ENCODE measurements at regions not wholly inside any gene's neighbourhood (a gene's known extent, or its start where the extent isn't known, plus 50 kb on each side); places are given as distances from the start of the nearest gene placed in this dataset.

DNA sequence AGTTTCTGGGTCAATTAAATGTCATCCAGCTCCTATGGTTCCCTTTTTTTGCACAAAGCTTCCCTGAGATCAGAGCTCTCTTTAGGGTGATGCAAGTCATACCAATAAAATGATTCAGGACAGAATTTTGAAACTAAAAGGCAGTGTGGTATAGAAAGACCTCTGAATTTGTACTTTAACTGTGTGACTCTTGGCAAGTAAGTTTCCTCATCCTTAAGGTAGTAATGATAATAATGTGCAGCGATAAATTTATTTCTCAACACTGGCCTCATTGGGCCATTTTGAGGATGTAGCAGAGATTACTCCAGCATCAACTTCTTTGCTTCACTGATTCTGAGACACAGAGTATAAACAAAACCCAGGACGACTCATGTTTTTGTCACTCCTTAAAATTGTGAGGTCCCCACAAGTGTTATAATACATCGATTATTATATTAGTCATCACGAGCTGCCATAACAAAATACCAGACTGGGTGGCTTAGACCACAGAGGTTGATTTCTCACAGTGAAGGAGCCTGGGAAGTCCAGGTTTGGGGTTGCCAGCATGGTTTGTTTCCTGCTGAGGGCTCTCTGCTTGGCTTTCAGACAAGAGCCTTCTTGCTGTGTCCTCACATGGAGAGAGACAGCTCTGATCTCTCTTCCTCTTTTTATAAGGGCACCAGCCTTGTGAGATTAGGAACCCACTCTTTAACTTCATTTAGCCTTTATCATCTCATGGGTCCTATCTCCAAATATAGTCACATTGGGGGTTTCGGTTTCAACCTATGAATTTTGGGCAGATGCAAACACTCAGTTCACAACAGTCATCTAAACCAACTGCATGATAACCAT lies 293.0 kb downstream of the ZNF608 start:
- TF ChIP-seq GATA3 (IDR thresholded peaks at IDR 0.05; ENCODE audit: low read depth, low read length) (no peak), GATA2 (IDR thresholded peaks at IDR 0.05; ENCODE audit: low read depth, low read length) (no peak)

- TF ChIP-seq GATA2 (IDR thresholded peaks at IDR 0.05; ENCODE audit: low read depth, low read length) = no peak
- no peak for TF ChIP-seq GATA3 (IDR thresholded peaks at IDR 0.05; ENCODE audit: low read depth, low read length)
Observed at GRCh38 chr5:124452412-124452811, 294.0 kb downstream of the ZNF608 start.

GRCh38 chr5:124451721-124452383 lies 294.6 kb downstream of the ZNF608 start:
- TF ChIP-seq GATA3 (IDR thresholded peaks at IDR 0.05; ENCODE audit: low read depth, low read length) = no peak
- no peak for TF ChIP-seq GATA2 (IDR thresholded peaks at IDR 0.05; ENCODE audit: low read depth, low read length)

DNA sequence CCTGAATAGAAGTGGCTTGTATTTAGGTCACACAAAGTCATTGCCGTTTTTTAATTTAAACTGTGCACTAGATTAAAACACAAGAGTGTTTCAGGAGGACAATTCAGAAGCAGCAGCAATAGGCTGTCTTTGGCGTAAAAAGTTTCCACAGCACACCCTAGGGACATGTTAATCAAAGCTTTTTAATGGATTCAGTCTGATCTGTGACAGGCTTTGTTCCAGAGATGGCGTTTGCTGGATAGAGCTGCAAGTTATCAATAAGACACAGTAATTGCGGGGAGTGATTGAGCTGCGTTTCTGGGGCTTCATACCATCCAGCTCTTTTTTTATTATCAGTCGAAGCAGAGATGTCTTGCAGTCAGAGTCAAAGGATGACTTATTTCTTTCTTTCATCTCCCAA lies 300.3 kb downstream of the ZNF608 start:
- no peak for TF ChIP-seq GATA3 (IDR thresholded peaks at IDR 0.05; ENCODE audit: low read depth, low read length)
- TF ChIP-seq GATA2 (IDR thresholded peaks at IDR 0.05; ENCODE audit: low read depth, low read length) = no peak

GRCh38 chr5:124445070-124445619 lies 301.3 kb downstream of the ZNF608 start:
- TF ChIP-seq GATA3 (IDR thresholded peaks at IDR 0.05; ENCODE audit: low read depth, low read length) (peak; percentile 50; the same call in 1 of the 2 replicates), GATA2 (IDR thresholded peaks at IDR 0.05; ENCODE audit: low read depth, low read length) (peak; percentile 51; the same call in 1 of the 2 replicates)

DNA sequence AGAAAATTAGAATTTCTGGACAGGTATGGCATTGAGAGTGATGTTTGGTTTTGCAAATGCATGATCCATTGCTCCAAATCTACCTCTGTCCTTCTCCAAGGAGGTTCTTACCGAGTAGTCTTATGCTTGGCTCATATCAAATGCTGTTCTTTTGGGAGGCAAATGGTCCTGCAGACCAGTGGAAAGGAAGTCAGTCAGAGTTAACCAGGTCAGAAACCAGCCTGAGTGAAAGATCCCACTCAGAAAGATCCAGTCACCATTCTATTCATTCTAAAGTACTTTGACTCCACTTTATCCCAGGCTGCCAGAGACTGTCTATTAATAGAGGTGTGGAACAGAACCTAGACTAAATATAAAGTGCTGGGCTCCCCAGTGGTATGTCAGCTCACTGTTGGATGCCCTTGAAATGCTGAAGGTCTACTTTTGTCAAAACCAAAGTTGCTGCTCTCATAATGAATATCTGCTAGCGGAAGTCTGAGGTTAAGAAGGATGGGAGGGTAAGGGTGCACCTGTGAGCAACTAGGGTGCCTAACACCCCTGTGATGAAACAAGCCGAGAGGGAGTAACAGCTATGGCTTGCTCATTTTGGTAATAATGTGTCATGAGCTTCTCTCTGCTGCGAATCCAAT lies 302.2 kb downstream of the ZNF608 start:
- TF ChIP-seq GATA2 (IDR thresholded peaks at IDR 0.05; ENCODE audit: low read depth, low read length) (no peak), GATA3 (IDR thresholded peaks at IDR 0.05; ENCODE audit: low read depth, low read length) (no peak)

DNA sequence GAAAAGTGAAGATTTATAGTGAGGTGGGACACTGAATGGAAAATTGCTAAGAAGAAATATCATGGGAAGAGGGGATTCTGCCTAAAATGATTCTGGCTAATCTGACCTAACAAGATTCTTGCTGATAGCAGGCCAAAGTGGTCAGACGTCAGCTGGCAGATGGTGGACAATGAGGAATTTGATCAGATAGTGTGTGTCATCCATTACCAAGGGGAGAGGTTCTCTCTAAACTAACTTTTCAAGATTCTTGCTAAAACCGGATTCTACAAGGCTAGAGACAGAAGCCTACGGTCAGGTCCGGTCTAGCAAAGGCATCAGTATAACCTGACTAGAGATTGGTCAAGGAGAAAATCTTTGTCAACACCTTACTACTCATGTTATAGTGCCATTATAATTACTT lies 306.0 kb downstream of the ZNF608 start:
- TF ChIP-seq GATA3 (IDR thresholded peaks at IDR 0.05; ENCODE audit: low read depth, low read length) = no peak

DNA sequence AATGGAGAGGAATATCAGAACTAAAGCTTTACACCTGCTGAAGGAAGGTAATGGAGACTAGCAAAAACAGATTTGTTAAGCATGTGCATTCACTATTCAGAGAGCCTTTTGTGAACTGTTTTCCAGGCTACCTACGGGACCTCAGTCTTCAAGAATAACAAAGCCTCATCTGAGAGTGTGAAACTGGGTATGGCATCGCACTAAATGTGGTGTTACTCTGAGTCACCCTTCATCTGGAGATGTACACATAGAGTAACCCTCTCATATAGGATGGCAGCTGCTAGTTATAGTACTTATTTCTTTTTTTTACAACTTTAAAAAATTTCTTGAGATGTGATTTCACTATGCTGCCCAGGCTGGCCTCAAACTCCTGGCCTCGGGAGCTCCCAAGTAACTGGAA lies 306.8 kb downstream of the ZNF608 start:
- TF ChIP-seq GATA2 (IDR thresholded peaks at IDR 0.05; ENCODE audit: low read depth, low read length) = no peak
- TF ChIP-seq GATA3 (IDR thresholded peaks at IDR 0.05; ENCODE audit: low read depth, low read length) = no peak

DNA sequence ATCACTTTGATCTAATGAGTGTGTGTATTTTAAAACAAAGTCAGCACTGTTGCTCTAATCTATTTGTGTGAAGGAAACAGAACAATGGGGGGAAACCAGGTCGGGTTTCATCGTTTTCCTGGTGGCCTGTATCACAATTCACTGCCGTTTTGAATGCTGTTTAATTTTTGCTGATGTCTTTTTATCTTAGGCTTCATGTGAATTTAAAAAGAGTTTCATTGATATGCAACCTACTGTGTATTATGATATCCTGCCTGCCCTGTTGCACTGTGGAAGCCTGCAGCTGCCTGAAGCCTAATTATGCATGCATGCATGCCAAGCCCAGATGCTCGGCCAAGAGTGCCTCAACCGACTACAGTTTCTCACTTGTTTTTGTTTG lies 307.5 kb downstream of the ZNF608 start:
- TF ChIP-seq GATA2 (IDR thresholded peaks at IDR 0.05; ENCODE audit: low read depth, low read length) = no peak
- no peak for TF ChIP-seq GATA3 (IDR thresholded peaks at IDR 0.05; ENCODE audit: low read depth, low read length)

DNA sequence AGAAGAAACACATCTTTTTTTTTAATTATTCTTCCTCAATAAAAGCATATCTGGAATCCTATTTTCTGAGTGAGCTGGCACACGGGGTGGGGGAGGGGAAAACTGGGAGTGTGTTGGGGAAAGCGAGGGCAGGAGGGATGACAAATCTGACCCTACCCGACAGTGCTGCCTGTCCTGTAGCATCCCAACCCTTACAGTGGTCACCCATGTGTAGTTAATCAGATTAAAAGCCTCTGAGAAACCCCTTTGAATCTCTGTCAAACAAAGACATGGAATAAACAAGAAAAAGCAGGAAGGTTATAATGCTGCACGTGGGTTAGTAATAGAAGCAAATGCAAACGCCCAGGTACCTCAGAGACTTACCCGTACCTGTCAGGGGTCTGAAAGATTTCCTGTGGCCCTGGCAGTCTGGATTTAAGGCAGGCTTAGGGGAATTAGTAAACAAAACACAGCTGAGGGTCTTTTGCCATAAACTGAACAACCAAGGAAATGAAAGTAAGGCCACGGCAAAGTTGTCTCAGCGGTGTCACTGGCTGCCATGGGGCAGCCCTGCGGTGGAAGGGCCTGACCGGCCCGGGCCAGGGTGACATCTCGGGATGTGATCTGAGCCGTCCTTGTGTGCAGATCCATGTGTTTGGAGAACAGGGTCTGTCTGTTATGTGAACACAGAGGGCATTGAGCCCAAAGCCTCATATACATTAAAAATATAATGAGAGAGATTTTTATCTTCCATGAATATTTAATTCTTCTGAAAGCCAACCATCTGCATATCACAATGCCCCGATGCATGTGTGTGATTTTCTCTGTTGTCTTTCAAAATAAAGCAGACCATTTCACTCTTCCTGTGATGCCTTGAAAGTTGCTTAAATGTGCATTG lies 308.2 kb downstream of the ZNF608 start:
- TF ChIP-seq GATA3 (IDR thresholded peaks at IDR 0.05; ENCODE audit: low read depth, low read length) (no peak), GATA2 (IDR thresholded peaks at IDR 0.05; ENCODE audit: low read depth, low read length) (no peak)

GRCh38 chr5:124436294-124436693 lies 310.1 kb downstream of the ZNF608 start:
- TF ChIP-seq GATA2 (IDR thresholded peaks at IDR 0.05; ENCODE audit: low read depth, low read length) (no peak), GATA3 (IDR thresholded peaks at IDR 0.05; ENCODE audit: low read depth, low read length) (no peak)

- TF ChIP-seq GATA3 (IDR thresholded peaks at IDR 0.05; ENCODE audit: low read depth, low read length) (no peak), GATA2 (IDR thresholded peaks at IDR 0.05; ENCODE audit: low read depth, low read length) (no peak)
Observed at GRCh38 chr5:124433170-124433569, 313.3 kb downstream of the ZNF608 start.

DNA sequence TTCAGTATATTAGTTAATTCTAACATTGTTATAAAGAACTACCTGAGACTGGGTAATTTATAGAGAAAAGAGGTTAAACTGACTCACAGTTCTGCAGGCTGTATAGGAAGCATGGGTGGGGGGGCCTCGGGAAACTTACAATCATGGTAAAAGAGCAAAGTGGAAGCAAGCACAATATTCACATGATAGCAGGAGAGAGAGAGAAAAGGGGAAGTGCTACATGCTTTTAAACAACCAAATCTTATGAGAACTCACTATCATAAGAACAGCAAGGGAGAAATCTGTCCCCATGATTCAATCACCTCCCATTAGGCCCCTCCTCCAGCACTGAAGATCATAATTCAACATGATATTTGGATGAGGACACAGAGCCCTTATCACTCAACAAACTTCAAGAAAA lies 324.9 kb downstream of the ZNF608 start:
- no peak for TF ChIP-seq GATA3 (IDR thresholded peaks at IDR 0.05; ENCODE audit: low read depth, low read length)
- no peak for TF ChIP-seq GATA2 (IDR thresholded peaks at IDR 0.05; ENCODE audit: low read depth, low read length)

All from SH-SY5Y (cell line).